Stimulated activated CD4-positive, alpha-beta T cell treated with anti-CD3 and anti-CD28 coated beads, Interleukin-15, amount 100 ng/mL, for 24 hours (primary cell): ENCODE measurements at regions not wholly inside any gene's neighbourhood (a gene's known extent, or its start where the extent isn't known, plus 50 kb on each side); places are given as distances from the start of the nearest gene placed in this dataset.

Source experiments
- DNase-seq: peaks from one replicate; pipeline ENCODE4 v3.0.0-alpha.2; 2020

DNA sequence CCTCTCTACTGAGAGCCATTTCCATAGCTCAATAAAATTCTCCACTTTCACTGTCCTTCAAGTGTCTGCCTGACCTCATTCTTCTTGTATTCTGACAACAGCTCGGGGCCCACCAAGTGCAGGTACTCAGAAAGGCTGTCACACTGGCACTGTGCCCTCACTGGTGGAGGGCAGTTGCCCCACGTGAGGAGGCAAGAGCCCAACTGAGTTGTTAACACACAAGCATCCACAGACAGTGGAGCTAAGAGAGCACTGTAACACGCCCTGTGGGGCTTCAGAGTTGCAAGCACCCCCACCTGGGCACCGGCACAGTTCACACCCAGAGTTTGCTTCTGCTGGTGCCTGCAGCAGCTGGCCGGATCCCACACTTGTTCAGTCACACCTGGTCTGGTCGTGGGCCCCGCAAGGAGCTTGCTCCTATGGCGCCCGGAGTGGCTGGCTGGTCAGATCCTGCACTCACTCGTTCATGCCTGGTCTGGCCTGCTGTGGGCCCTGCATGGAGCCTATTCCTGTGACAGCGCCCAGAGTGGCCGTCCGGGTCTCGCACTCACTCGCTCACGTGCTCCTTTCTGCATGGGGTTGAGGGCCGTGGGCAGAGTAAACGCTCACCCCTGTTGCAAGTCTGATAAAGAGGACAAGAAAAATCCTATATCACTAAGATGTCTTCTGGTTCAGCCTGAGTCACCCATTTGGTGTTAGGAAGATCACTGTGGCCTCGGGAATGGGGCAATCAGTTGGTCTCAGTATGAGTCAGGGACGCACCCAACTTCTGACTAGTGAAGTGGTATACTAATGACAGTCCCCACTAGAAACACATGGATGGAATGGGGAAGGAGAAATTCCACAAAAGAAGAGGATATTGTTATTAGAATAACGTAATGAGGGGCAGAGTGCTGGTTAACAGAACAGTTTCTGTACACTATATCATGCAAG is 87.0 kb upstream of the CCNH start:
- no peak for DNase-seq
